Esophagus muscularis mucosa (tissue), 4 donors: ENCODE measurements at regions not wholly inside any gene's neighbourhood (a gene's known extent, or its start where the extent isn't known, plus 50 kb on each side); places are given as distances from the start of the nearest gene placed in this dataset.

Source experiments
- EP300 ChIP-seq: sonication (generic); formaldehyde crosslinking; IDR thresholded peaks from one replicate; pipeline ENCODE4 v1.6.1; 2017; ENCODE audit warnings: antibody characterized with exemption
- POLR2A ChIP-seq: fragments of 450-650 bp; IDR thresholded peaks from one replicate; pipeline ENCODE4 v1.6.1; 2017; ENCODE audit warnings: antibody characterized with exemption, moderate library complexity, mild to moderate bottlenecking, low read depth
- TF ChIP-seq, protein P1 (sequence below), 3 experiments: fragments of 200-600 bp in 2 of 3; fragments of 450-650 bp in 1 of 3; sonication (generic) in 2 of 3; IDR thresholded peaks; one replicate each; pipeline ENCODE4 v1.5.1; 2017 to 2019; ENCODE audit warnings: antibody characterized with exemption in 3 of 3, mild to moderate bottlenecking in 2 of 3, moderate library complexity in 1 of 3

DNA sequence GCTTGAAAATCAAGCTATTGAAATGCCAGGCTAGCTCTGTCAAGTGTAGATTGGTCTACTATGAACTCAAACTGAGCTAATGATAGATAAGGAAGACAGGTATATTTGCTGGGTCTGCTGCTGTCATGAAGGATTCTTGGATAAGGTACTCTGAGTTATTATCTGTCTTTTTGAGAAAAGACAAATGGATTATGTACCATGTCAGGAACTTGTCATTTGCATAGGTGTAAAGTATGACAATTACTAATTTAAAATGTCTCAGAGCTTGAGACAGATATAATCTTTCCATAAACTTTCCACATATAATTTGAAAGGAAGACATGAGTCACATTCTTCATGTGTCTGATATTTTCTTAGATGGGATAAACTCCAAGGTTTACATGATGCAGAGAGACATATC, 594.1 kb upstream of the PTPRD start:
- TF ChIP-seq EP300 (no peak), POLR2A (no peak)
- TF ChIP-seq, protein P1, sequence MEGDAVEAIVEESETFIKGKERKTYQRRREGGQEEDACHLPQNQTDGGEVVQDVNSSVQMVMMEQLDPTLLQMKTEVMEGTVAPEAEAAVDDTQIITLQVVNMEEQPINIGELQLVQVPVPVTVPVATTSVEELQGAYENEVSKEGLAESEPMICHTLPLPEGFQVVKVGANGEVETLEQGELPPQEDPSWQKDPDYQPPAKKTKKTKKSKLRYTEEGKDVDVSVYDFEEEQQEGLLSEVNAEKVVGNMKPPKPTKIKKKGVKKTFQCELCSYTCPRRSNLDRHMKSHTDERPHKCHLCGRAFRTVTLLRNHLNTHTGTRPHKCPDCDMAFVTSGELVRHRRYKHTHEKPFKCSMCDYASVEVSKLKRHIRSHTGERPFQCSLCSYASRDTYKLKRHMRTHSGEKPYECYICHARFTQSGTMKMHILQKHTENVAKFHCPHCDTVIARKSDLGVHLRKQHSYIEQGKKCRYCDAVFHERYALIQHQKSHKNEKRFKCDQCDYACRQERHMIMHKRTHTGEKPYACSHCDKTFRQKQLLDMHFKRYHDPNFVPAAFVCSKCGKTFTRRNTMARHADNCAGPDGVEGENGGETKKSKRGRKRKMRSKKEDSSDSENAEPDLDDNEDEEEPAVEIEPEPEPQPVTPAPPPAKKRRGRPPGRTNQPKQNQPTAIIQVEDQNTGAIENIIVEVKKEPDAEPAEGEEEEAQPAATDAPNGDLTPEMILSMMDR (IDR thresholded peaks at IDR 0.05) = no peak
